Astrocyte of the cerebellum (primary cell): ENCODE measurements at regions not wholly inside any gene's neighbourhood (a gene's known extent, or its start where the extent isn't known, plus 50 kb on each side); places are given as distances from the start of the nearest gene placed in this dataset.

ENCODE experiments used
- DNase-seq: peaks from one replicate; pipeline ENCODE4 v3.0.0-alpha.2; 2011; ENCODE audit warnings: low read depth
- H3K4me3 ChIP-seq: 2 replicates; pipeline ENCODE4 v1.5.1; 2011; ENCODE audit warnings: mild to moderate bottlenecking, low read depth, low read length, moderate library complexity
- CTCF ChIP-seq: IDR thresholded peaks from 2 replicates; pipeline ENCODE4 v1.5.1; 2012; ENCODE audit warnings: low read length, low read depth, moderate library complexity, mild to moderate bottlenecking; ENCODE audit errors: missing control alignments
- in situ Hi-C: cut with HindIII; loops from 2 replicates; pipeline ENCODE4 v1.10.0; 2017; ENCODE audit warnings: low sequenced_read_pairs

GRCh38 chr13:58611117-58611516, 979.6 kb downstream of the PCDH17 start:
- H3K4me3 ChIP-seq = no peak overlapping the region
- no peak for TF ChIP-seq CTCF
- DNase-seq = no peak
- in situ Hi-C loops = no loop called here

DNA sequence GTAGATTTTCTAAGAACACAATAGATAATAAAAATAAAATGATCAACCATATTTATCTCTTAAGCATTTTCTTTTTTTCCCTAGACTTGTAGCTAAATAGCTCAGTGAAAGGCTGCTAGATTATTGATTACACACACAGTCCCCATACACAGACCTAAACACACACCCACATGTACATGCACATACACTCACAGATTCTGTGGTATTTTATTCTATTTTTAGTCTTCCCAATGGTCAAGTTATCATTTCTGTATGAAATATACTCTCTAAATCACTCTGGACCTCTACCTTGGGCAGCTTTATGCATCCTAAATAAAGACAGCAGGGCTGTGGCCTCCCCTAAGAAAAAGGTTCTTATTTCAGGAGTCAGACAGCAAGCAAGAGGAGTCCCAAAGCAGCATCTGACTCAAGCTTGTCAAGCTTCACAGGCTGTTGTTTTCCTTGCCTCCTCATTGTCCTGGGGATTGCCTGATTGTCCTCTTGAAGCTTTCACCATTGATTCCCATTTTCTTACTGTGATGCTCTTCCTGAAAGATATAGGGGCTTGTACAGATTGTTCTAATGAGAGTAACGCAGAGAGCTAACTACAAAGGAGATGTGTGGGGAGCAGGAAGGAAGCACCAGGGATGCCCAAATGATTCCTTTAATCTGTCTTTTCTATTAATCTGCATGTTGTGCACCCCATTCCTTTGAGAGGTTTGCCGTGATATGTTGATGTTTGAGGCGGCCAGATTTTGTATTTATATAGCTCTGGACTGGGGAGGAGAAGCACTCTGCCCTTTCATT, 986.5 kb downstream of the PCDH17 start:
- in situ Hi-C loops = no loop called here

GRCh38 chr13:58619396-58620113, 988.0 kb downstream of the PCDH17 start:
- in situ Hi-C loops = no loop called here
- H3K4me3 ChIP-seq = no peak overlapping the region
- TF ChIP-seq CTCF = no peak

More for the DNA sequence above, 986.5 kb downstream of the PCDH17 start:
- no peak overlapping the region for H3K4me3 ChIP-seq
- no peak for TF ChIP-seq CTCF
- no peak for DNase-seq

GRCh38 chr13:58620176-58620575, 988.6 kb downstream of the PCDH17 start:
- TF ChIP-seq CTCF = no peak
- in situ Hi-C loops = no loop called here
- H3K4me3 ChIP-seq = no peak overlapping the region
- no peak for DNase-seq

More at GRCh38 chr13:58619396-58620113, 988.0 kb downstream of the PCDH17 start:
- DNase-seq = no peak

- in situ Hi-C loops = no loop called here
- DNase-seq = no peak
- no peak for TF ChIP-seq CTCF
- no peak overlapping the region for H3K4me3 ChIP-seq
These were observed 994.3 kb downstream of the PCDH17 start for GRCh38 chr13:58625703-58626389.

DNA sequence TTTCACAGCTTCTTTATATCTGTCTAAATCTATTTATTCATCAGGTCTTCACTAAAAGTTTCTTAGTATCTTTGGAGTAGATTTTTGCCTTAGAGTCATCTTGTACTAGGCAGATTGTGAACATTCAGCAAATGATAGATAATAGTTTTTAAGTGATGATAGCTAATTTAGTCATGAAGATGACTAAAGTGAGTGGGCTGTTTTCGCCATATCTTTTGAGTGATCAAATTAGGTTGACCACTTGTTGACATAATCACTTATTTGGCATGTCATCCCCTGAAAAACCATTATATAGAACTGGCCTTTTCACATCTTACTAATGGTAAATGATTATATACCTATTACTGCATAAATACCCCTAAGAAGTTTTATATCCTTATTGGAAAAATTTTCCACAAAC, 999.2 kb downstream of the PCDH17 start:
- in situ Hi-C loops = no loop called here
- no peak for DNase-seq

More for the DNA sequence above, 999.2 kb downstream of the PCDH17 start:
- H3K4me3 ChIP-seq = no peak overlapping the region
- no peak for TF ChIP-seq CTCF
